Esophagus (tissue), 2 donors: ENCODE measurements at regions not wholly inside any gene's neighbourhood (a gene's known extent, or its start where the extent isn't known, plus 50 kb on each side); places are given as distances from the start of the nearest gene placed in this dataset.

Experiments
- H3K27ac ChIP-seq, 2 donors: one replicate each; pipeline ENCODE4 v1.5.1; 2013; ENCODE audit warnings: low read depth in 2 of 2, mild to moderate bottlenecking in 2 of 2, inconsistent platforms in 1 of 2, low read length in 1 of 2, moderate library complexity in 1 of 2
- H3K27me3 ChIP-seq, 2 donors: one replicate each; pipeline ENCODE4 v1.6.1; 2013; ENCODE audit warnings: low read length in 2 of 2, control low read depth in 1 of 2, mild to moderate bottlenecking in 1 of 2; ENCODE audit not compliant: insufficient read depth in 2 of 2, control insufficient read depth in 1 of 2
- H3K36me3 ChIP-seq, 2 donors: one replicate each; pipeline ENCODE4 v1.6.1; 2013; ENCODE audit warnings: low read length in 1 of 2; ENCODE audit not compliant: control insufficient read depth in 2 of 2, insufficient read depth in 2 of 2
- H3K4me1 ChIP-seq, 2 donors: one replicate each; pipeline ENCODE4 v1.6.1; 2013; ENCODE audit warnings: low read length in 1 of 2; ENCODE audit not compliant: control insufficient read depth in 2 of 2, insufficient read depth in 2 of 2
- H3K4me3 ChIP-seq, 2 donors: one replicate each; pipeline ENCODE4 v1.5.1; 2013; ENCODE audit warnings: low read length in 2 of 2, mild to moderate bottlenecking in 2 of 2, low read depth in 1 of 2, moderate library complexity in 1 of 2
- H3K9me3 ChIP-seq, 2 donors: one replicate each; pipeline ENCODE4 v1.6.1; 2013; ENCODE audit warnings: mild to moderate bottlenecking in 2 of 2, low read depth in 1 of 2, low read length in 1 of 2, moderate library complexity in 1 of 2; ENCODE audit not compliant: control insufficient read depth in 2 of 2, insufficient read depth in 1 of 2
- WGBS, 2 donors: extraction: QIAGEN DNeasy Blood & Tissue Kit; methylation state at CpG; one replicate each; pipeline ENCODE4 v1.1.7; 2013; 5-methylcytosine and 5-hydroxymethylcytosine counted together
- donor health status: healthy with polysubstance abuse.
- donor health status: Bipolar disorder and iron deficiency.

GRCh38 chr13:73194310-73194709 is 135.5 kb downstream of the KLF5 start:
- H3K36me3 ChIP-seq = no peaks in the 10 kb centered on the region
- H3K27ac ChIP-seq = peak overlapping the region; percentile 62 to 74
- H3K9me3 ChIP-seq = no peaks in the 10 kb centered on the region
- peaks cover 0 to 5% of the 10 kb centered on the region in 2 donors for H3K4me1 ChIP-seq
- H3K27me3 ChIP-seq = no peaks in the 10 kb centered on the region
- 53 to 74% methylated on average over 4 of the region's 4 CpGs for WGBS, 2 donors
- H3K4me3 ChIP-seq = no peak overlapping the region

GRCh38 chr13:73193554-73193953 is 134.7 kb downstream of the KLF5 start:
- Histone ChIP-seq H3K36me3 (no peaks in the 10 kb centered on the region), H3K9me3 (no peaks in the 10 kb centered on the region), H3K27me3 (no peaks in the 10 kb centered on the region), H3K4me1 (peaks cover 0 to 5% of the 10 kb centered on the region in 2 donors), H3K4me3 (no peak overlapping the region), H3K27ac (peak overlapping the region in 1 of 2 donors; percentile 62)
- 100% methylated on average over 1 of the region's 1 CpG for WGBS, 2 donors

GRCh38 chr13:73190477-73190876 is 131.7 kb downstream of the KLF5 start:
- H3K27me3 ChIP-seq = no peaks in the 10 kb centered on the region
- H3K36me3 ChIP-seq = no peaks in the 10 kb centered on the region
- 30 to 55% methylated on average over 5 of the region's 5 CpGs for whole genome bisulfite sequencing, 2 donors
- no peaks in the 10 kb centered on the region for H3K9me3 ChIP-seq
- H3K4me3 ChIP-seq = no peak overlapping the region
- H3K27ac ChIP-seq = no peak overlapping the region
- peaks cover 0 to 5% of the 10 kb centered on the region in 2 donors for H3K4me1 ChIP-seq

- Histone ChIP-seq H3K27ac (no peak overlapping the region), H3K9me3 (no peaks in the 10 kb centered on the region), H3K4me1 (peaks cover 0 to 5% of the 10 kb centered on the region in 2 donors), H3K36me3 (no peaks in the 10 kb centered on the region), H3K27me3 (no peaks in the 10 kb centered on the region), H3K4me3 (no peak overlapping the region)
- 71 to 78% methylated on average over 8 of the region's 8 CpGs for WGBS, 2 donors
Observed at GRCh38 chr13:73189776-73190175, 131.0 kb downstream of the KLF5 start.

- Histone ChIP-seq H3K27me3 (no peaks in the 10 kb centered on the region), H3K9me3 (no peaks in the 10 kb centered on the region), H3K4me1 (peaks cover 0 to 5% of the 10 kb centered on the region in 2 donors), H3K4me3 (no peak overlapping the region), H3K36me3 (no peaks in the 10 kb centered on the region), H3K27ac (no peak overlapping the region)
- WGBS, 2 donors = 59 to 62% methylated on average over 2 of the region's 2 CpGs
Observed at GRCh38 chr13:73189362-73189761, 130.6 kb downstream of the KLF5 start.

DNA sequence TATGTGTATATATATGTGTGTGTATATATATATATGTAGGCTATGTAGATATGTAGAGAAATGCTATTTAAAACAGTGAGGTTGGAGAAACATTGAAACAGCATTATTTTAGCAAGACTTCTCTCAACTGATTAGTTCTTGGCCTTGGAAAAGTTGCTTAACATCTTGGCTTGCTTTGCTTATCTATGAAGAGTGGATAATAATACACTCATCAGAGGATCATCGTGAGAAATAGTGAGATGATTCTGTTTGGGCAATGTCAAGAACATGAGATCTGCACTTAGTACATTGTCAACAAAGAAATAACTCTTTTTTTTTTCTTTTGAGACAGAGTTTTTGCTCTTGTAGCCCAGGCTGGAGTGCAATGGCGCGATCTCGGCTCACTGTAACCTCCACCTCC is 128.3 kb downstream of the KLF5 start:
- WGBS, 2 donors = 89 to 90% methylated on average over 4 of the region's 4 CpGs
- H3K27ac ChIP-seq = no peak overlapping the region
- H3K36me3 ChIP-seq = no peaks in the 10 kb centered on the region
- no peaks in the 10 kb centered on the region for H3K9me3 ChIP-seq
- peaks cover 0 to 5% of the 10 kb centered on the region in 2 donors for H3K4me1 ChIP-seq
- no peaks in the 10 kb centered on the region for H3K27me3 ChIP-seq
- no peak overlapping the region for H3K4me3 ChIP-seq

GRCh38 chr13:73179650-73180274 is 121.0 kb downstream of the KLF5 start:
- no peaks in the 10 kb centered on the region for H3K27me3 ChIP-seq
- H3K4me3 ChIP-seq = no peak overlapping the region
- H3K36me3 ChIP-seq = no peaks in the 10 kb centered on the region
- H3K9me3 ChIP-seq = no peaks in the 10 kb centered on the region
- H3K27ac ChIP-seq = no peak overlapping the region
- H3K4me1 ChIP-seq = no peaks in the 10 kb centered on the region
- 87 to 91% methylated on average over 6 of the region's 6 CpGs for WGBS, 2 donors

GRCh38 chr13:73177916-73178565 is 119.2 kb downstream of the KLF5 start:
- Histone ChIP-seq H3K4me1 (peaks cover 0 to 3% of the 10 kb centered on the region in 2 donors), H3K27me3 (no peaks in the 10 kb centered on the region), H3K4me3 (no peak overlapping the region), H3K9me3 (no peaks in the 10 kb centered on the region), H3K36me3 (no peaks in the 10 kb centered on the region), H3K27ac (peak overlapping the region; percentile 3 to 27)
- 78 to 85% methylated on average over 3 of the region's 3 CpGs for WGBS, 2 donors

DNA sequence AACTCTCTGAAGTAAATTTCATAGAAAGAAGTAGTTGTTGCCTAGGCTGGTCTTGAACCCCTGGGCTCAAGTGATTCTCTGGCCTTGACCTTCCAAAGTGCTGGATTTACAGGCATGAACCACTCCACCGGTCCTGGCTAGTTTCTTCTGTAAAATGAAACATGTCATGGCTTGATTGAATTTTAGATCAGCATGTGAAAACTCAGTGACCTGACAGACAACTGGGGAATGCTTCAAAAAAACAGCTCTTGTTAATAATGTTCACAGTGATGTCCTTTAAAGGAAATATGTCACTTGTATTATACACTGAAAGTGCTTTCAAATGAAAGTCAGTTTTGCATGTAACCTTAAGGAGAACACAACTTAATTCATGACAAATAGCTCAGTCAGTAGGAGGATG is 118.2 kb downstream of the KLF5 start:
- WGBS, 2 donors = 41 to 42% methylated on average over 1 of the region's 1 CpG
- H3K27me3 ChIP-seq = no peaks in the 10 kb centered on the region
- H3K4me3 ChIP-seq = no peak overlapping the region
- peaks cover 0 to 3% of the 10 kb centered on the region in 2 donors for H3K4me1 ChIP-seq
- no peaks in the 10 kb centered on the region for H3K36me3 ChIP-seq
- no peaks in the 10 kb centered on the region for H3K9me3 ChIP-seq
- H3K27ac ChIP-seq = peak overlapping the region in 1 of 2 donors; percentile 24

GRCh38 chr13:73174521-73175010 is 115.8 kb downstream of the KLF5 start:
- H3K27me3 ChIP-seq = no peaks in the 10 kb centered on the region
- H3K27ac ChIP-seq = peak overlapping the region; percentile 26
- no peak overlapping the region for H3K4me3 ChIP-seq
- peaks cover 0 to 5% of the 10 kb centered on the region in 2 donors for H3K4me1 ChIP-seq
- no peaks in the 10 kb centered on the region for H3K9me3 ChIP-seq
- no peaks in the 10 kb centered on the region for H3K36me3 ChIP-seq
